Lower leg skin (tissue), 4 donors: ENCODE measurements at regions not wholly inside any gene's neighbourhood (a gene's known extent, or its start where the extent isn't known, plus 50 kb on each side); places are given as distances from the start of the nearest gene placed in this dataset.

Experiments used
- DNase-seq, 2 donors: peaks; one replicate each; pipeline ENCODE4 v3.0.0-alpha.2; 2019; ENCODE audit warnings: low spot score in 2 of 2
- H3K4me3 ChIP-seq: fragments of 200-600 bp; sonication (generic); 2 replicates; pipeline ENCODE4 v1.5.1; 2017; ENCODE audit warnings: mild to moderate bottlenecking, low read depth; ENCODE audit not compliant: poor library complexity, severe bottlenecking
- POLR2A ChIP-seq, 2 donors: fragments of 450-650 bp; IDR thresholded peaks; one replicate each; pipeline ENCODE4 v1.6.1; 2016 to 2017; ENCODE audit warnings: antibody characterized with exemption in 2 of 2, mild to moderate bottlenecking in 1 of 2, moderate library complexity in 1 of 2
- WGBS, 2 donors: methylation state at CpG; one replicate each; pipeline ENCODE4 v1.1.5; 2018; 5-methylcytosine and 5-hydroxymethylcytosine counted together
- intact Hi-C: fragments of 100-400 bp; cut with DNase I; formaldehyde crosslinking; loops from one replicate; pipeline ENCODE4 v1.15.0; 2023; ENCODE audit warnings: low total_unique reads
- TF ChIP-seq, protein P1 (sequence below), 3 donors: fragments of 450-650 bp; IDR thresholded peaks; one replicate each; pipeline ENCODE4 v1.5.1; 2016; ENCODE audit warnings: antibody characterized with exemption in 3 of 3, mild to moderate bottlenecking in 3 of 3, moderate library complexity in 2 of 3

DNA sequence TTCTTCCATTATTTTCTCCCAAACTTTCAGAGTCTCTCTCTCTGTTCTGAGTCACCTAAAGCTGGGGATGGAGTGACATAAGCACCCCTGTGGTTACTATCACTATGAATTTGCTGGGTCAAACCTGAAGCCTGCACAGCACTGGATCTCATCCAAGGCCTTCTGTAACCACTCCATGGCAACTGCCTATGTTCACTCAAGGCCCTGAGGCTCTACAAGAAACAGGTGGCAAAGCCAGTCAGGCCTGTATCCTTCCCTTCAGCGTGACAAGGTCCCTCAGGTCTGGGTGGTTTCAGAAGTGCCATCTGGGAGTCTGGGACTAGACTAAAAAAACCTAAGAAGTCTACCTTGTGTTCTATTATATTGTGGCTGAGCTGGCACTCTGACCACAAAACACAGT is 1278.8 kb upstream of the EYS start:
- no peak for DNase-seq
- intact Hi-C loops = no loop called here
- WGBS, 2 donors = 31 to 44% methylated on average over 1 of the region's 1 CpG
- H3K4me3 ChIP-seq = no peak overlapping the region
- TF ChIP-seq POLR2A (IDR thresholded peaks at IDR 0.05) = no peak
- TF ChIP-seq, protein P1, sequence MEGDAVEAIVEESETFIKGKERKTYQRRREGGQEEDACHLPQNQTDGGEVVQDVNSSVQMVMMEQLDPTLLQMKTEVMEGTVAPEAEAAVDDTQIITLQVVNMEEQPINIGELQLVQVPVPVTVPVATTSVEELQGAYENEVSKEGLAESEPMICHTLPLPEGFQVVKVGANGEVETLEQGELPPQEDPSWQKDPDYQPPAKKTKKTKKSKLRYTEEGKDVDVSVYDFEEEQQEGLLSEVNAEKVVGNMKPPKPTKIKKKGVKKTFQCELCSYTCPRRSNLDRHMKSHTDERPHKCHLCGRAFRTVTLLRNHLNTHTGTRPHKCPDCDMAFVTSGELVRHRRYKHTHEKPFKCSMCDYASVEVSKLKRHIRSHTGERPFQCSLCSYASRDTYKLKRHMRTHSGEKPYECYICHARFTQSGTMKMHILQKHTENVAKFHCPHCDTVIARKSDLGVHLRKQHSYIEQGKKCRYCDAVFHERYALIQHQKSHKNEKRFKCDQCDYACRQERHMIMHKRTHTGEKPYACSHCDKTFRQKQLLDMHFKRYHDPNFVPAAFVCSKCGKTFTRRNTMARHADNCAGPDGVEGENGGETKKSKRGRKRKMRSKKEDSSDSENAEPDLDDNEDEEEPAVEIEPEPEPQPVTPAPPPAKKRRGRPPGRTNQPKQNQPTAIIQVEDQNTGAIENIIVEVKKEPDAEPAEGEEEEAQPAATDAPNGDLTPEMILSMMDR (IDR thresholded peaks at IDR 0.05) = no peak

DNA sequence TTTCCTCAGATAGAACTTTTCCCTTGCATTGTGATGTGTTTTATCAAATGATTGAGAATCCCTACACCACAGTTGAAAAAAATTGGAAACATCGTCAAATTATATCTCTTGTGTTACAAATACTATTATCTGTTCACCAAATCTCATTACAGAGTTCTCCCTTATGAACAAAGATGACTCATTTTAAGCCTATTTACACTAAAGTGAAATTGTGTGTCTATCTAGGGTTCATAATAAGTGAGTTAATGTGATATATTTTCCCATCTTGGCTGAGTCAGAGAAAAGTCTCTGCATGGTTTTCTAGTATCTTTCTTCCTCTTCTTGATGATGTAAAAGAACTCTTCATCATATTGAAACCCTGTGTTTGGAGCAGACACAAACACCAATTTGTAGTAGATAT is 1263.3 kb upstream of the EYS start:
- TF ChIP-seq, protein P1 (IDR thresholded peaks at IDR 0.05) = no peak
- TF ChIP-seq POLR2A (IDR thresholded peaks at IDR 0.05) = no peak
- intact Hi-C loops = no loop called here
- H3K4me3 ChIP-seq = no peak overlapping the region
- no peak for DNase-seq
- 78 to 79% methylated on average over 1 of the region's 1 CpG for WGBS, 2 donors

GRCh38 chr6:66965227-66965626 is 1258.2 kb upstream of the EYS start:
- no peak for TF ChIP-seq POLR2A (IDR thresholded peaks at IDR 0.05)
- no peak overlapping the region for H3K4me3 ChIP-seq
- DNase-seq = no peak
- intact Hi-C loops = no loop called here
- 84 to 88% methylated on average over 2 of the region's 2 CpGs for WGBS, 2 donors

DNA sequence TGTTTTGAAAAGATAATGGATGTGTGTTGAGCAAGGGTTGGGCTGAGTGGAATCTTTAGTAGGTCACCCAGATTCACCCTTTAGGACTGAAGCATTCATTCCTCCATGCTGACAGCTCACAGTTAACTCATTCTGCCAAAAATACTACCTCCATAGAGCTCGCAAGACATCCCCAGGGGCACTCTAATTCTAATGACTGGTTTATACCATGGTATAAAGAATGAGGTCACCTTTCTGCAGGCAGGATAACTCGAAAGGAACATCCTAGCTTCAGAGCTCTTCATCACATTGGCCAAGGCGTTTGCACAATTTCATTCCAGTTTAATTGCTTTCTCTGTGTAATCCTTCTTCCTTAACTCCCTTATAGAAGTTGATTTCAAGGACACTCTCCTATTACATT is 1257.2 kb upstream of the EYS start:
- intact Hi-C loops = no loop called here
- no peak for DNase-seq
- 67 to 74% methylated on average over 3 of the region's 3 CpGs for WGBS, 2 donors
- no peak overlapping the region for H3K4me3 ChIP-seq
- TF ChIP-seq POLR2A (IDR thresholded peaks at IDR 0.05) = no peak
- TF ChIP-seq, protein P1 (IDR thresholded peaks at IDR 0.05) = no peak

GRCh38 chr6:66962082-66962481 is 1255.1 kb upstream of the EYS start:
- no peak overlapping the region for H3K4me3 ChIP-seq
- DNase-seq = no peak
- 86 to 87% methylated on average over 4 of the region's 4 CpGs for WGBS, 2 donors
- TF ChIP-seq POLR2A (IDR thresholded peaks at IDR 0.05) = no peak
- TF ChIP-seq, protein P1 (IDR thresholded peaks at IDR 0.05) = no peak
- intact Hi-C loops = no loop called here

- no peak overlapping the region for H3K4me3 ChIP-seq
- intact Hi-C loops = no loop called here
- DNase-seq = no peak
- TF ChIP-seq POLR2A (IDR thresholded peaks at IDR 0.05) = no peak
- TF ChIP-seq, protein P1 (IDR thresholded peaks at IDR 0.05) = no peak
These were observed 1254.2 kb upstream of the EYS start for GRCh38 chr6:66961191-66961590.
